Astrocyte (in vitro differentiated cells and primary cell): ENCODE measurements at regions not wholly inside any gene's neighbourhood (a gene's known extent, or its start where the extent isn't known, plus 50 kb on each side); places are given as distances from the start of the nearest gene placed in this dataset.

Source experiments
- DNase-seq: peaks from one replicate; pipeline ENCODE4 v3.0.0-alpha.2; 2010; ENCODE audit warnings: low read depth
- FAIRE-seq: peaks from 2 replicates; lab custom pipeline; 2011; peaks lifted over from hg19 to GRCh38; lab: Jason Lieb, UNC
- H2AFZ ChIP-seq: 2 replicates; pipeline ENCODE4 v1.6.0; 2012; ENCODE audit warnings: low read depth, low read length, inconsistent platforms
- H3K27ac ChIP-seq: 2 replicates; pipeline ENCODE4 v1.5.1; 2011; ENCODE audit warnings: low read depth, low read length, inconsistent platforms
- H3K27me3 ChIP-seq: 2 replicates; pipeline ENCODE4 v1.6.0; 2011; ENCODE audit warnings: low read length, inconsistent platforms; ENCODE audit not compliant: insufficient read depth
- H3K36me3 ChIP-seq: 2 replicates; pipeline ENCODE4 v1.5.1; 2011; ENCODE audit warnings: low read length, inconsistent platforms; ENCODE audit not compliant: insufficient read depth
- H3K4me1 ChIP-seq: 2 replicates; pipeline ENCODE4 v1.5.1; 2011; ENCODE audit warnings: low read length, inconsistent platforms; ENCODE audit not compliant: insufficient read depth
- H3K4me2 ChIP-seq: 2 replicates; pipeline ENCODE4 v1.6.0; 2012; ENCODE audit warnings: low read length, inconsistent platforms
- H3K4me3 ChIP-seq: 2 replicates; pipeline ENCODE4 v1.5.1; 2011; ENCODE audit warnings: low read depth, mild to moderate bottlenecking, low read length, inconsistent platforms; ENCODE audit not compliant: insufficient read depth
- H3K79me2 ChIP-seq: 2 replicates; pipeline ENCODE4 v1.6.0; 2012; ENCODE audit warnings: mild to moderate bottlenecking, low read length, inconsistent platforms; ENCODE audit not compliant: insufficient read depth
- H3K9ac ChIP-seq: 2 replicates; pipeline ENCODE4 v1.6.0; 2012; ENCODE audit warnings: mild to moderate bottlenecking, low read length, inconsistent platforms
- H3K9me3 ChIP-seq: 2 replicates; pipeline ENCODE4 v1.5.1; 2012; ENCODE audit warnings: low read depth, mild to moderate bottlenecking, low read length, inconsistent platforms; ENCODE audit not compliant: insufficient read depth
- H4K20me1 ChIP-seq: 2 replicates; pipeline ENCODE4 v1.6.0; 2012; ENCODE audit warnings: low read length, inconsistent platforms; ENCODE audit not compliant: insufficient read depth
- H3K27ac Mint-ChIP-seq: one replicate; pipeline ENCODE4 v1.8.0; 2021; ENCODE audit warnings: mild to moderate bottlenecking, mixed read lengths; ENCODE audit not compliant: unreplicated experiment
- H3K27me3 Mint-ChIP-seq: one replicate; pipeline ENCODE4 v1.8.0; 2021; ENCODE audit warnings: low read depth, mixed read lengths; ENCODE audit not compliant: unreplicated experiment
- H3K36me3 Mint-ChIP-seq: one replicate; pipeline ENCODE4 v1.8.0; 2021; ENCODE audit warnings: low read depth, mixed read lengths; ENCODE audit not compliant: unreplicated experiment
- H3K4me1 Mint-ChIP-seq: one replicate; pipeline ENCODE4 v1.8.0; 2021; ENCODE audit warnings: low read depth, mixed read lengths; ENCODE audit not compliant: unreplicated experiment
- H3K4me3 Mint-ChIP-seq: one replicate; pipeline ENCODE4 v1.8.0; 2021; ENCODE audit warnings: mild to moderate bottlenecking, moderate library complexity, mixed read lengths; ENCODE audit not compliant: unreplicated experiment
- H3K9me3 Mint-ChIP-seq: one replicate; pipeline ENCODE4 v1.8.0; 2021; ENCODE audit warnings: mild to moderate bottlenecking, mixed read lengths; ENCODE audit not compliant: unreplicated experiment
- CTCF ChIP-seq: IDR thresholded peaks from 2 replicates; pipeline ENCODE4 v1.5.1; 2011; ENCODE audit warnings: low read depth, mild to moderate bottlenecking, inconsistent platforms, low read length, moderate library complexity; ENCODE audit not compliant: insufficient read depth
- EZH2 ChIP-seq: IDR thresholded peaks from 2 replicates; pipeline ENCODE4 v1.6.1; 2012; ENCODE audit warnings: mild to moderate bottlenecking, low read length, inconsistent platforms; ENCODE audit not compliant: insufficient read depth

GRCh38 chr9:13513286-13513685 is 233.8 kb upstream of the MPDZ start:
- DNase-seq (no peak), FAIRE-seq (no peak)
- H3K27me3 Mint-ChIP-seq, result no peaks in the 10 kb centered on the region
- Histone ChIP-seq H3K4me1 (no peaks in the 10 kb centered on the region), H3K79me2 (no peaks in the 10 kb centered on the region), H3K36me3 (no peaks in the 10 kb centered on the region), H3K9me3 (no peaks in the 10 kb centered on the region), H2AFZ (peak overlapping the region; percentile 71), H3K27me3 (no peaks in the 10 kb centered on the region), H3K4me3 (no peak overlapping the region), H3K27ac (no peak overlapping the region), H4K20me1 (no peaks in the 10 kb centered on the region), H3K4me2 (no peak overlapping the region), H3K9ac (no peak overlapping the region)
- no peaks in the 10 kb centered on the region for H3K36me3 Mint-ChIP-seq
- no peak overlapping the region for H3K4me3 Mint-ChIP-seq
- H3K4me1 Mint-ChIP-seq, result no peaks in the 10 kb centered on the region
- no peak overlapping the region for H3K27ac Mint-ChIP-seq
- TF ChIP-seq EZH2 (no peak), CTCF (no peak)
- peaks cover 3% of the 10 kb centered on the region for H3K9me3 Mint-ChIP-seq

DNA sequence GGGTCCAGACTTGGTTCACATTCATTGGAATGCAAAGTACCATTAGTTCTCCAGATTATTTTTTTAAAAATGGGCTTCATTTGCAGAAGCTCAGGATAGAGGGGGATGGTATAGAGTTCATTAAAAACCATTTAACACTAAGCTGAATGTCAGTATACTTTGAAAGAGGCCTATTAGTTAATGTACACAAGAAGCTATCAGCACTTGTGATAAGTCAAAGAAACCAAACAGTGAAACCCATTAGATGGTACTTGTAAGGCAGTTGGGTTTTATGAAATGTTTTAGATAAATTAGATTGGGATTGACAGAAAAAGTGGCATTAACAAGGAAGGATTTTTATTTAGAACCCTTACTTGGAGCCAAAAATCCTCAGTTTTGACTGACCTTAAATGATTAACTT is 229.2 kb upstream of the MPDZ start:
- H3K36me3 ChIP-seq, result no peaks in the 10 kb centered on the region
- no peak overlapping the region for H3K27ac ChIP-seq
- H3K4me1 ChIP-seq, result no peaks in the 10 kb centered on the region
- Mint-ChIP-seq H3K4me3 (no peak overlapping the region), H3K27ac (no peak overlapping the region), H3K36me3 (no peaks in the 10 kb centered on the region), H3K4me1 (no peaks in the 10 kb centered on the region), H3K9me3 (no peaks in the 10 kb centered on the region), H3K27me3 (no peaks in the 10 kb centered on the region)
- H3K4me2 ChIP-seq, result no peak overlapping the region
- no peak overlapping the region for H3K9ac ChIP-seq
- H3K4me3 ChIP-seq, result no peak overlapping the region
- no peaks in the 10 kb centered on the region for H3K9me3 ChIP-seq
- DNase-seq (no peak), FAIRE-seq (no peak)
- no peaks in the 10 kb centered on the region for H4K20me1 ChIP-seq
- no peaks in the 10 kb centered on the region for H3K79me2 ChIP-seq
- H2AFZ ChIP-seq, result no peak overlapping the region
- TF ChIP-seq EZH2, result no peak
- no peak for TF ChIP-seq CTCF
- H3K27me3 ChIP-seq, result no peaks in the 10 kb centered on the region

DNA sequence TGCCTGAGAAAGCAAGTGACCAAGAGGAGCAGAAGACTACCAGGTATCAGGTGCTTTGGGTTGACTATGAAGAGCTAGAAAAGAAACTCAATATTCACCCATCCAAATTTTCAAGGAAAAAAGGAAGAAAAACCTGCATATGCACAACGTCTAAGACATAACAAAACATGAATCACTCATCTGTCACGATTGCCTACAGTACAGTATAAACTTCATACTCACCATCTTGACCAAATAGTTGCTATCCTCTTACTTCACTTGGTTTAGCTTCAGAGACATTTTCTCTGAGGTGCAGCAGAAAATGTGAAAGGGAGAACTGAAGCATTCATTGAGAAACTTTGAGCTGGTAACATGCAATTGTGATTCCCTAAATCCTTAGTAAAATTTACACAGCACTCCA is 228.6 kb upstream of the MPDZ start:
- no peaks in the 10 kb centered on the region for H3K79me2 ChIP-seq
- no peaks in the 10 kb centered on the region for H3K36me3 ChIP-seq
- DNase-seq, result no peak
- H4K20me1 ChIP-seq, result no peaks in the 10 kb centered on the region
- Mint-ChIP-seq H3K4me3 (no peak overlapping the region), H3K9me3 (no peaks in the 10 kb centered on the region), H3K36me3 (no peaks in the 10 kb centered on the region), H3K27ac (no peak overlapping the region), H3K4me1 (no peaks in the 10 kb centered on the region), H3K27me3 (no peaks in the 10 kb centered on the region)
- TF ChIP-seq EZH2 (no peak), CTCF (no peak)
- no peak for FAIRE-seq
- no peaks in the 10 kb centered on the region for H3K9me3 ChIP-seq
- no peak overlapping the region for H3K9ac ChIP-seq
- H3K4me3 ChIP-seq, result no peak overlapping the region
- no peak overlapping the region for H2AFZ ChIP-seq
- no peak overlapping the region for H3K27ac ChIP-seq
- H3K27me3 ChIP-seq, result no peaks in the 10 kb centered on the region
- H3K4me1 ChIP-seq, result no peaks in the 10 kb centered on the region
- no peak overlapping the region for H3K4me2 ChIP-seq
